Smooth muscle cell (in vitro differentiated cells): ENCODE measurements at regions not wholly inside any gene's neighbourhood (a gene's known extent, or its start where the extent isn't known, plus 50 kb on each side); places are given as distances from the start of the nearest gene placed in this dataset.

Experiments
- DNase-seq: peaks from one replicate; lab custom pipeline; 2025; ENCODE audit not compliant: unreplicated experiment; lab: John Stamatoyannopoulos, UW
- H2AFZ ChIP-seq: fragments of 200-600 bp; sonication (generic); 2 replicates; pipeline ENCODE4 v1.6.0; 2016; ENCODE audit warnings: antibody characterized with exemption, low read depth, mild to moderate bottlenecking
- H3F3A ChIP-seq: fragments of 200-600 bp; sonication (generic); 2 replicates; pipeline ENCODE4 v1.6.0; 2017; ENCODE audit warnings: antibody characterized with exemption, low read depth
- H3K27ac ChIP-seq: fragments of 200-600 bp; sonication (generic); 2 replicates; pipeline ENCODE4 v1.5.1; 2016; ENCODE audit warnings: low read depth, mild to moderate bottlenecking
- H3K27me3 ChIP-seq: fragments of 200-600 bp; sonication (generic); 2 replicates; pipeline ENCODE4 v1.6.1; 2016; ENCODE audit warnings: low read depth, mild to moderate bottlenecking
- H3K36me3 ChIP-seq: fragments of 200-600 bp; sonication (generic); 2 replicates; pipeline ENCODE4 v1.5.1; 2016; ENCODE audit warnings: low read depth
- H3K4me1 ChIP-seq: fragments of 200-600 bp; sonication (generic); 2 replicates; pipeline ENCODE4 v1.5.1; 2016; ENCODE audit warnings: low read depth
- H3K4me2 ChIP-seq: fragments of 200-600 bp; sonication (generic); 2 replicates; pipeline ENCODE4 v1.6.0; 2016; ENCODE audit warnings: mild to moderate bottlenecking
- H3K4me3 ChIP-seq: fragments of 200-600 bp; sonication (generic); 2 replicates; pipeline ENCODE4 v1.5.1; 2016; ENCODE audit warnings: mild to moderate bottlenecking
- H3K79me2 ChIP-seq: fragments of 200-600 bp; sonication (generic); 2 replicates; pipeline ENCODE4 v1.6.0; 2016; ENCODE audit warnings: low read depth, mild to moderate bottlenecking
- H3K9ac ChIP-seq: fragments of 200-600 bp; sonication (generic); 2 replicates; pipeline ENCODE4 v1.6.0; 2016; ENCODE audit warnings: low read depth
- H3K9me3 ChIP-seq: fragments of 200-600 bp; sonication (generic); replicated peaks from 2 replicates; pipeline ENCODE4 v1.5.1; 2016; ENCODE audit warnings: low read depth
- H4K20me1 ChIP-seq: fragments of 200-600 bp; sonication (generic); 2 replicates; pipeline ENCODE4 v1.6.0; 2016; ENCODE audit warnings: low read depth
- WGBS: methylation state at CpG from one replicate; pipeline ENCODE4 v1.1.7; 2016; ENCODE audit warnings: low lambda C conversion rate; 5-methylcytosine and 5-hydroxymethylcytosine counted together
- TF ChIP-seq, protein P1 (sequence below): fragments of 200-600 bp; sonication (generic); IDR thresholded peaks from 2 replicates; pipeline ENCODE4 v1.5.1; 2017; ENCODE audit warnings: borderline replicate concordance, mild to moderate bottlenecking, antibody characterized with exemption; ENCODE audit not compliant: insufficient read depth, poor library complexity, severe bottlenecking

DNA sequence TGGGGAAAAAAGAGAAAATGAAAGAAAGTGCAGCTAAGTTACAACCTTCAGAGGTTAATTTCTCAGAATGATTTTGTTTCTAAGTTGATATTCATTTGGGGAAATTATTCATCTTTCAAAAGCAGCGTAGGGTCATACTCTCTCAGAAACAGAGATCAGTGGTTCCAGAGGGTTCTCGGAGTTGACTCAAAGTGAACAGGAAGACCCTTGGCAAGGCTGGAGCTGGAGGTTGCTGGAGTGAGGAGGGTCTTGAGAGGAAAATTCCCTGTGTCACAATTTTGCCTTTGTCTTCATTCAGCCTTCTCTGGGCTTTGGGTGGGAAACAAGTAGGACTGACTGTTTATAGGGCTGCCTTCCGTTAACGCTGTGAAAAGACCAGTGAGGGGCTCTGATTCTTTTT lies 168.2 kb downstream of the ICOS start:
- DNase-seq, result no peak
- no peaks in the 10 kb centered on the region for H3K9me3 ChIP-seq
- no peaks in the 10 kb centered on the region for H4K20me1 ChIP-seq
- H3F3A ChIP-seq, result peaks cover 11% of the 10 kb centered on the region
- no peaks in the 10 kb centered on the region for H3K27me3 ChIP-seq
- 96% methylated on average over 4 of the region's 4 CpGs for WGBS
- peaks cover 17% of the 10 kb centered on the region for H3K4me1 ChIP-seq
- H2AFZ ChIP-seq, result no peak overlapping the region
- no peak overlapping the region for H3K9ac ChIP-seq
- no peak overlapping the region for H3K27ac ChIP-seq
- H3K79me2 ChIP-seq, result no peaks in the 10 kb centered on the region
- TF ChIP-seq, protein P1, sequence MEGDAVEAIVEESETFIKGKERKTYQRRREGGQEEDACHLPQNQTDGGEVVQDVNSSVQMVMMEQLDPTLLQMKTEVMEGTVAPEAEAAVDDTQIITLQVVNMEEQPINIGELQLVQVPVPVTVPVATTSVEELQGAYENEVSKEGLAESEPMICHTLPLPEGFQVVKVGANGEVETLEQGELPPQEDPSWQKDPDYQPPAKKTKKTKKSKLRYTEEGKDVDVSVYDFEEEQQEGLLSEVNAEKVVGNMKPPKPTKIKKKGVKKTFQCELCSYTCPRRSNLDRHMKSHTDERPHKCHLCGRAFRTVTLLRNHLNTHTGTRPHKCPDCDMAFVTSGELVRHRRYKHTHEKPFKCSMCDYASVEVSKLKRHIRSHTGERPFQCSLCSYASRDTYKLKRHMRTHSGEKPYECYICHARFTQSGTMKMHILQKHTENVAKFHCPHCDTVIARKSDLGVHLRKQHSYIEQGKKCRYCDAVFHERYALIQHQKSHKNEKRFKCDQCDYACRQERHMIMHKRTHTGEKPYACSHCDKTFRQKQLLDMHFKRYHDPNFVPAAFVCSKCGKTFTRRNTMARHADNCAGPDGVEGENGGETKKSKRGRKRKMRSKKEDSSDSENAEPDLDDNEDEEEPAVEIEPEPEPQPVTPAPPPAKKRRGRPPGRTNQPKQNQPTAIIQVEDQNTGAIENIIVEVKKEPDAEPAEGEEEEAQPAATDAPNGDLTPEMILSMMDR, result no peak
- H3K4me3 ChIP-seq, result no peak overlapping the region
- no peak overlapping the region for H3K4me2 ChIP-seq
- H3K36me3 ChIP-seq, result no peaks in the 10 kb centered on the region

DNA sequence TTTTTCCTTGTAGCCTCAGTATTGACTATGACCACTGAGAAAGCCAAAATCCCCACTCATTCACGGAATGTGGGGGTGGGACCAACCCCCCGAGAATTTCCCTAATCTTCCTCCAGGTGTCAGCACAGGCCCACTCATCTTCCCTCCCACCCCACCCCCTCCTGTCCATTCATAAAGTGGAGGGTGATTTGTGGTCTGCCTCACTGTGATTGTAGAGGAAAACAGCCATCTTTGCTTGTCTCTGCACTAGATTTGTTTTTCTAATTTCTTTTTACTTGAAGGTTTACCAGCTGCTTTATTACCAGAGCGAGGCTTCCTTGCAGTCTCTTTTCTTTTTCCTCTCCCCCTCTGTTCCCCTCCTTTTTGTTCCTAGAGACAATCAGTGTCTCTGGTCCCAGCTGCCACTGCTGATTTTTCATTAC lies 171.8 kb downstream of the ICOS start:
- Histone ChIP-seq H4K20me1 (no peaks in the 10 kb centered on the region), H3K9me3 (no peaks in the 10 kb centered on the region), H3K27me3 (no peaks in the 10 kb centered on the region), H3K9ac (no peak overlapping the region), H2AFZ (peak overlapping the region; percentile 45), H3K4me2 (peak overlapping the region; percentile 67), H3K4me3 (no peak overlapping the region), H3K4me1 (peaks cover 19% of the 10 kb centered on the region), H3K27ac (peak overlapping the region; percentile 43), H3K36me3 (no peaks in the 10 kb centered on the region), H3F3A (peaks cover 11% of the 10 kb centered on the region), H3K79me2 (no peaks in the 10 kb centered on the region)
- TF ChIP-seq, protein P1, result peak; percentile 40
- WGBS, result 18% methylated on average over 3 of the region's 3 CpGs
- DNase-seq, result no peak

DNA sequence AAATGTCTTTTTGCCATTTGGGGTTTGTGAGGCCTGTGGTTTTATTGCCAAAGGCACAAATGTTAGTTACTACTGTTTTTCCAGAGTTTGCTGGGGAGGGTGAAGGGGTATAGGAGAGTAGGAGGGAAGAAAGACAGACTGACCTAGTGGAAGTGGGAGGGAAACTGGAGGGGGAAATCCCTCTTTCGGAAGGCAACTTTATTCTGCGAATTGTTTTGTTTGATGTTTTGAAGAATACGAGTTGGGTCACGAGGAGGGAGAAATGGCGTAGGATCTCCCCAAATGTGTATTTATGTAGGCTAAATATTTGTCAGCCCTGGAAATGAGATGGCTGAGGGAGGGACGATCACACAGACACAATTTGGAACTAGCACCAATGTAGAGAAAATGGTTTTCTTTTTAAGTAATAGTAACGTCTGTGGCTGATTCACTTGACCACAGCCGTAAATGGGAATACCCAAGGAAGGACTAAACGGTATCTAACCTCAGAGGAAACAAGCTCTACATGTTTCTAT lies 172.3 kb downstream of the ICOS start:
- no peaks in the 10 kb centered on the region for H3K9me3 ChIP-seq
- no peaks in the 10 kb centered on the region for H3K36me3 ChIP-seq
- H2AFZ ChIP-seq, result peak overlapping the region; percentile 45
- H3F3A ChIP-seq, result peaks cover 11% of the 10 kb centered on the region
- peak overlapping the region; percentile 67 for H3K4me2 ChIP-seq
- H3K4me1 ChIP-seq, result peaks cover 19% of the 10 kb centered on the region
- TF ChIP-seq, protein P1, result no peak
- WGBS, result 55% methylated on average over 9 of the region's 9 CpGs
- no peak for DNase-seq
- no peaks in the 10 kb centered on the region for H3K79me2 ChIP-seq
- no peaks in the 10 kb centered on the region for H3K27me3 ChIP-seq
- H3K9ac ChIP-seq, result no peak overlapping the region
- peak overlapping the region; percentile 43 for H3K27ac ChIP-seq
- H3K4me3 ChIP-seq, result no peak overlapping the region
- no peaks in the 10 kb centered on the region for H4K20me1 ChIP-seq

DNA sequence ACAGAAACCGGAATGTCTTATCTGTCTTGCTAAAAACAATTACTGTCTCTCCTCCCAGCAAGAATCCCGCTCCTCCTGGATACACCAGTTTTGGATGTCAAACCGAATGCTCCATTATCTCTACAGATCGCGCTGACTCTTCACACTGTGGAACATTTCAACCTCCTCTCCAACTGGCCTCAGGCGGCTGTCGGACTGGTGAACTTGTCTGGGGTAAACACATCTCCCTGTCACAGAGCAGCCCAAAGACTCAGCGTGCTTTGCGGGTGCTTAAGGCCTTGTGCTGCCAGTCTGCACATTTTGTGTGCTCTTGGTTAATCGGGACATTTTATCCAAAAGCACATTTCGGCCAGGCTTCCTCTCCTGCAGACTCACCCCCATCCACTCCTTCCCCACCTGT lies 173.1 kb downstream of the ICOS start:
- H3K79me2 ChIP-seq, result no peaks in the 10 kb centered on the region
- DNase-seq, result no peak
- H3K36me3 ChIP-seq, result no peaks in the 10 kb centered on the region
- no peaks in the 10 kb centered on the region for H3K27me3 ChIP-seq
- WGBS, result 69% methylated on average over 11 of the region's 11 CpGs
- H3K4me3 ChIP-seq, result no peak overlapping the region
- peaks cover 11% of the 10 kb centered on the region for H3F3A ChIP-seq
- no peak overlapping the region for H3K9ac ChIP-seq
- TF ChIP-seq, protein P1, result no peak
- no peaks in the 10 kb centered on the region for H4K20me1 ChIP-seq
- H3K9me3 ChIP-seq, result no peaks in the 10 kb centered on the region
- H3K27ac ChIP-seq, result no peak overlapping the region
- H2AFZ ChIP-seq, result no peak overlapping the region
- H3K4me1 ChIP-seq, result peaks cover 19% of the 10 kb centered on the region
- H3K4me2 ChIP-seq, result peak overlapping the region; percentile 67
